CMK (cell line): ENCODE measurements at regions not wholly inside any gene's neighbourhood (a gene's known extent, or its start where the extent isn't known, plus 50 kb on each side); places are given as distances from the start of the nearest gene placed in this dataset.

ENCODE experiments used
- DNase-seq: peaks from one replicate; pipeline ENCODE4 v3.0.0-alpha.2; 2010; ENCODE audit warnings: low read depth

DNA sequence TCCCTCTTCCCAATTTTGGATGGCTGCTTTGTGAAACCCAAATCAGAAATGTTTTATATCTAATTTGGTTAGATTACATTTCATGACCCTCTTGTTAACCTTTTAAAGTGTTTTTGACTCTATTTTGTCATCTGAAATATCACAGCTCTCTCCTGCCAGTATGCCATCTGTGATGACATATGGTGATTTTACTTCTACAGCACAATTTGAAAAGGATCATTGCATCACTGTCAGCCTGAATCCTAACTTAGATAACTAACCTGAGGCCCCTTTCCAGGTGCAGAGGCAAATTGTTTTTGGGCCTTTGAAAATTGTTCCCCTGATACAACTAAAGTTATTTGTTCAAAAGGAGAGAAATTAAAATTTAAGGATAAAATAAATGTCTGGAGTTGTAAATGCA, 1023.4 kb upstream of the LRRTM1 start:
- no peak for DNase-seq

DNA sequence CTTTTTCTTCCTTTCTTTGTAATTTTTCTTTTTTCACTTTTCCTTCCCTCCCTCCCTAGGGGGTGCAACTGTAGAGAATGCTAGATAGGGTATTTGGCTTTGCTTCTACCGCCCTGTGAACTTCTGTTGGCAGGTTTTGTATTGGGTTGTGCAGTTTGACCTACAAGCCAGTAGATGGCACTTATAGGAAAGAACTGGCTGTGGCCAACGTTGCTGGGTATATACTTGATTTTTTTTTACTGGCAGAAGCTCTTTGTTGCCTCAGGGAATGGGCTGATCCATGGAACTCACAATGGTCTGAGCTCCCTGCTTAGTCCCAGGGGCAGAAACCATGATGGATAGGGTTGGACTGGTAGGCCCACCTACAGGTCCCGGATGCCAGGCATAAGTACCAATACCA, 1019.5 kb upstream of the LRRTM1 start:
- DNase-seq = no peak

DNA sequence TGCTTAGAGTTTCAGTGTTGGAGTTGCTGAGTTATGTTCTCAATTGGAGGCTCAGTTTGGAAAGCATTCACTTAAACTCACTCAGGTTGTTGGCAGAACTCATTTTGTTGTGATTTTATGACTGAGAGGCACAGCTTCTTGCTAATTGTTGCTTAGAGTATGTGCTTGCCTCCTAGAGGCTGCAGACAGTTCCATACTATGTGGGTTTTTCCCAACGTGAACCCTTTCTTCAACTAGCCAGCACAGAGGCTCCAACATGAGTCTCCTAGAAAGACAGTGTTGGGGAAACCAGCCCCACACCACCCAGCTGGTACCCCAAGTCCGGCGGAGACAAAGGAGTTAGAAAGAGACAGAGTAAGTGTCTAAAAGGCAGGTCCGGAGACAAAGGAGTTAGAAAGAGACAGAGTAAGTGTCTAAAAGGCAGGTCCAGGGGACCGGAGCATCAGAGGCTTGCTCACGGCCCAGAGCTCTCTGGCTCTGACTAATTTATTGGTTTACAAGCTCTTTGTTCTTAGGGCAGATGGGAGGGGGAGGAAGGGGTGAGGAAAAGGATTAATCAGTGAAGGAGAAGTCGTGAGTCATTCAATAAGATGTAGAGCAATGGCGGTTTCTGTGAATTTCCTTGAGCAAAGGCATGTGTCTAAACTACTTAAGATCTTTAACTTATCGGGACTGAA, 999.7 kb upstream of the LRRTM1 start:
- no peak for DNase-seq

DNA sequence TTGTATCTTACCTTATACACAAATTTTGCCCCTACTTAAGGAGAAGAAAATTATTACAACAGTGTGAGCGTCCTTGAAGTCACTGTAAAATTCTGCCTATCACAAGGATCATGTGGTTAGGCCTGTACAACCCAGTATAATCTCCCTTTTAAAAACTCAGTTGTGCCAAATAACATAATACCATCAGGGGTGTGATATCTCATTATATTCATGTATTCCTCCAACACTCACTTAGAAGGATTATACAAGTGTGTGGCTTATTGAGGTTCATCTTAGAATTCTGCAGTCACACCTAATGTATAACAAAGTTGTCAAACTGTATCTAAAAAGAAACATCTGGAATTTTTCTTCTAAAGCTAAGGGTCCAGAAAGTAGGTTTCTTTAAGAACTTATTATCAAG, 998.8 kb upstream of the LRRTM1 start:
- DNase-seq = no peak

DNA sequence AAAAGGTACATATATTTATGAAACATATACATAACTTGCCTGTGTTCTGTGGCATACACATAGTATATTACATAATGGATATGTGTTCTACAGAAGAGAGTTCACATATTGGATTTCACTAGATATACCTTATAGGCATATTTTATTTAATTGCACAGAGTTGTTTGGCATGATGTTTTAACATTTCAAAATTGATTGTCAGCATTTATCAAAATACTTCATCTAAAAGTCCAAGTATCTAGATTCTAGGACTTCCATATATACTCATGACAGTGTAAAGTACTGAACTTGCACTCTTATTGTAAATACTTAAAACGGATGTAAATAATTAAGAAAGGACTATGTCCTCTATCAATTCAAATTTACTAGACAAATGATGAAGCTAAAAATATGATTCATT, 995.3 kb upstream of the LRRTM1 start:
- DNase-seq = no peak

DNA sequence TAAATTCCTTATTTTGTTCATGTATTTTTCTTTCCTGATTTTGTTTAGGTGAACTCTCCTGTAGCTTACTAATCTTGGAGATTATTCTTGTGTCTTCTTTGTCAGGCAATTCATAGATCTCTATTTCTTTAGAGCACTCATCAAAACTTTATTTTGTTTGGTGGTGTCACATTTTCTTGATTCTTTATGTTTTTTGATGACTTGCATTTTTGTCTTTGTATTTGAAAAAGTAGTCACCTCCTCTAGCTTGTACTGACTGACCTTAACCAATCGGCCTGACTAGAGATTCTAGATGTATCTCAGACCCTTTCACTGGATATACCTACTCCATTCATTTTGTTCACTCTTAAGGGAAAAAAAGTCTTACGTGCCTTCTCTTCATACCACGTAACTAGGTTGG, 986.3 kb upstream of the LRRTM1 start:
- DNase-seq = no peak

DNA sequence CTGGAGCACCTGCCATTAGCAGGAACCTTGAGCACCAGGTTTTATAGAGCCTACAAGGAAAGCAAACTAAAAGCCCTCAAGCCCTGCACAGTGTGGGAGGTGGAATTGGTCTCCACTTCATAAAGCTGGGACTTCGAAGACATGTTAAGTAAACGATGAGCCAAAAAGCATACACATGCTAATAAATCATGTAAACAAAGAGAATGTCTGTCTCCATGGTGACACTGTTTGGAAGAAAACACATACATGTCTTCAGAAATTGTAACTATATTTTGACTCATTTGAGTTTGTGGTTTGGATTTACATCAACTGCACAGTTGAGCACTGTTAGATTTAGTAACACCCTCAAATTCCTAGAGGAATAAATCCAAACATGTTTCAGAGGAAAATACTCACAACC, 978.5 kb upstream of the LRRTM1 start:
- no peak for DNase-seq

DNA sequence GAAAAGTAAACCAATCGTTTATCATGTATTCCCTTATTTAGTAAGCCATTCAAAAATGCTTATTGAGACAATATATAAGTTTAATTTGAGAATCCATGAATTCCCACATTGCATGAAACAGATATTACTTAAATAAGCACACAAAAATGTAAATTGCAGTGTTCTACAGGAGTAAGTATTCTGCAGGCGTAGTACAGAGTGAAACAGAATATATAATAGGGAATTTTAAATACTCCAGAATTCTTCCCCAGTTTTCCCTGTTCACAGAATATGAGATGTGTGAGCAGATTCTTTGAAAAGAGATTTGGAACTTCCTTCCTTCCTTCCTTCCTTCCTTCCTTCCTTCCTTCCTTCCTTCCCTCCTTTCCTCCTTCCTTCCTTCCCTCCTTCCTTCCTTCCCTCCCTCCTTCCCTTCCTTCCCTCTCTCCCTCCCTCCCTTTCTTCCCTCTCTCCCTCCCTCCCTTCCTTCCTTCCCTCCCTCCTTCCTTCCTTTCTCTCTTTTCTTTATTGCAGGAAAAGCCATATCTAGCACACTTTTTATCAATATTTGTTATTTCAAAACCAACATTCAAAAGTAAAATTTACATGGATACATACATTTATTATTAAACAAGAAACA, 977.7 kb upstream of the LRRTM1 start:
- no peak for DNase-seq

DNA sequence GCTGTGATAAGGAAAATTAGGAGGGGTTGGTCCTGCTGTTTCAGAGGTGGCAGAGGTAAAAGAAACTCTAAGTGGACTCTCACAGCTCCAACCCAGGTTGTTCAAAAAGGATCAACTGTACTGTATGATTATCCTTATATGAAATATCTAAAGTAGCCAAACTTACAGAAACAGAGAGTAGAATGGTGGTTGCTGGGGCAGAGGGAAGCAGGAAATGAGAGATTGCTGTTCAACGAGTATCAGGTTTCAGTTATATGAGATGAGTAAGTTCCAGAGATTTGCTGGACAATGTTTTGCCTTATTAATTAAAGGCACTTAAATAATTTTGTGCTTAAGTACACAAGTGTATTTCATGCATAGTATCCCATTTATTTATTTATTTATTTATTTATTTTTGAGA, 972.0 kb upstream of the LRRTM1 start:
- DNase-seq = no peak

DNA sequence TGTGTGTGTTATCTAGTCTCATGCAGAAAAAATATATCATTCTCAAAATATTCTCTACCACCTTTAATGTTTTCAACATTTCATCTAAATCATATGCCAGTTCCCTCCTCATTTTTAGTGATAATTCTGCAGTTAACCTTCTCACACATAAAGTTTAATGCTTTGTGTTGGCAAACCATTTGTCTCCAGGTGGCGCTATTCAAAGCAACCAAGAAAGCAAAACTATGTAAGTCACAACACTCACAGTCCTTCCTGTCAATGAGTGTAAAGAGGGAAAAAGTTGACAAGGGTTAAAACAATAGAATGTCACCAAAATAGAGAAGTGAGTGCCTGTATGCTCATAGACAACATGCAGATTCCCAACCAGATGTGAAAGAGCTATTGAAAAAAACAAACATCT, 961.6 kb upstream of the LRRTM1 start:
- no peak for DNase-seq

DNA sequence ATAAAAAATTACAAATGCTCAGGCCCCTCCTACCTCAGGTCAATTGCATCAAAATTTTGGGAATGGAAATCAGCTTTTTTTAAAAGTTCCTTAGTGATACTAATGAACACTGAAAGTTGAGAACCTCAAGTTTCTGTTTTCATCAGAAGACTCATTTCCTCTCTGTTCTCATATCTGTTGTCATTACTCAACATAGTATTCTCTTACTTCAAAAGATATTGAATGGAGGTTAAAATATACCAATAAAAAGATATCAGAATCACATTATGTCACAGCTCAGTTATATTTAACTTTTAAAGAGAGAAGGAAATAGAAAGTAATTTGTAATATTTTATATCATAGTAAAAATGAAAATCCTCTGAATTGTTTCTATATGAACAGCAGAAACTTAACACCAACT, 959.4 kb upstream of the LRRTM1 start:
- no peak for DNase-seq

DNA sequence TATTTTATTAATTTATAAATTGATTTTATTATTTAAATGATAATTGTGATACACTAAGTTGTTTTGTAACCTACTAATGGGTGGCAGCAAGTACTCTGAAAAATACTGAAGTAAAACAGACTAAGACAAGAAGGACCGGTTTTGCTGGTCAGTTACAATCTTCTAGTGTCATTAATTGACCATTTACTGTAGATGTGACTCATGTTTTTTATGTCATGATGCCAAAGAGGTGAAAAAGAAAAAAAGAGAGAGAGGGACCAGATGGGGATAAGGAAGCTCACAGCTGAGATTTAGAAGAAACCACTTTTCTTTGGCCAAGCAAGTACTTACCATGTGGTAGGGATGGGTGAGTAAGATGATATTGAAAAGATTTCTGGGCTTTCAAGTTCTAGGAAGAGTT, 955.8 kb upstream of the LRRTM1 start:
- no peak for DNase-seq

DNA sequence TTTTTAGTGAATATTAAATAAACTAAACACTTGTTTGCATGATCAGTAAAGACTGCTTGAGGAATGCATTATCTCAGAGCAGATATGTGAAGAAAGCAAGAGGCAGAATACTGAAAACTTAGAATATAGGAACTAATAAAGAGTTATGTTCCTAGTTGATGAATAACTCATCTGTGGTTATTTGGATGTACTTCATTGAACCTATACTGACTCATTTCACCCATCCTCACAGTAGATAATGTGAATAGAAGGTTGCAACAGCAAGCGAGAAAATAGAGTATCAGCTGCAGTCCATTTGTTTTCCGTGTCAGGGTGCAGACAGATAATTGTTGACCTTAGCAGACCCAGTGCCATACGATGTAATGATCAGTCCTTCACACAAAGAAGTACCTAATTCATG, 945.7 kb upstream of the LRRTM1 start:
- no peak for DNase-seq

DNA sequence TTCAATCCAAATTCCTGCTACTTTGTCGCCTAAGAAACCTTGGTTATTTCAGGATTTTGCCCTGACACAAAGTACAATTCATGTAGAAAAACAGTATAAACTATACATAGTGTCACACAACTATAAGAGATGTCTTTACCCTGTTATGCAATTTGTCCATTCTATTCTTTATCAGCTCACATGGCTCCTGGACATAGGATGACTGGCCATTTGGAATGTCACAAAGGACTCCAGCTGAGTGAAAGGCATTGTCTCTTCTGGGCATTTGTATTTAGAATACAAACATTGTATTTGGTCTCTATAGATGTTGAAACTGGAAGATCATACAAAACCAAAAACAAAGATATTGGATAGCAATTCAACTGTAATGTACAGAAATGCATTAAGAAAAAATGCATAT, 944.6 kb upstream of the LRRTM1 start:
- no peak for DNase-seq

DNA sequence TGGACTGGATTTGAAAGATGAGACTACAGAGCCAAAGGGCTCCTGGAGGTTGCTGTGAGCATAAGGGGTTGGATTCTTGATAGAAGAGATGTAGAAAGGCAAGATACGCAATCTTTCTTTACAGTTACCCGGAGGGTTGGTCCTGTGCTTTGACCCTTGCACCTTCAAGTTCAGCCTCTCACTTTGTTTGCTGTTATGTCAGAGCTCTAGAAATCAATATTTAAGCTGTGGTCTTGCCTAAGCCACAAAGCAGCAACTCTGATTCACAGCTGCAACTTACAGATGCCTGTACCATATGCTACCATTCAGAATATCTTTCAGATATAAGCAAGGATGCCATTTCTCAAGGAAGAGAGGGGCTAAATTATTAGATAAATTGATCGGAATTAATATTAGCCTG, 943.1 kb upstream of the LRRTM1 start:
- no peak for DNase-seq

DNA sequence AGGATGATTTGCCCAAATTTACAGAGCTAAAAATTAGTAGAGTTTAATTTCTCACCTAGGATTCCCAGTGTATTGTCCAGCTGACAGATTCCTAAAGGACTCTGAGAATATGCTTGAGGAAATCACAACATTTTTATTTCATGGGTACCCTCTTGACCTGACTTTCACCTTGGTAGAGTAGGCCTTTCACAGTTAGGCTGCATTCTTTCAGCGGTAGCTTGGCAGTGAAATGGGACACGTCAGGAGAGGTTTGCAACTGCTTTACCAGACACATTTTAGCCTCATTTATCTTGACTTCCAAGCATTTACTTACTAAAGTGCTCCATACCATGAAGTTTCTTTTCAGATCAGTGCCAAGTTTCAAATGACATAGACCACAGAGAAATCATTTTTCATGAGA, 937.9 kb upstream of the LRRTM1 start:
- no peak for DNase-seq

DNA sequence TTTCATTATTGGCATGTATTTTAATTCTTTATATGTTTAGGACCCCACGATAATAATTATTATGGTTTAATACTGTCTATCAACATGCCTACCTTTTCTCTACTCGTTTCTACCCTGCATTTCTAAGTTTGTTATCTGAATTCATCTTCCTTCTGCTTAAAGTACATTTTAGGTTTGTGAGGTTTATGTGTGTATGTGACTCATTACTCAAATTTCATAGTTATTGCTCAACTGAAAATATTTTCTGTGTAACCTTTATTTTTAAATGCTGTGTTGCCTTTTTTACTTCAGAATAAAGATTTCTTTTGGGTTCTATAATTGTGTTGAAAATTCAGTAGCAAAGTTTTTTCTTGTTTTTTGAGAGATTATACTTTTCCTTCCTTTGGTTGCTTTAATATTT, 933.9 kb upstream of the LRRTM1 start:
- no peak for DNase-seq

DNA sequence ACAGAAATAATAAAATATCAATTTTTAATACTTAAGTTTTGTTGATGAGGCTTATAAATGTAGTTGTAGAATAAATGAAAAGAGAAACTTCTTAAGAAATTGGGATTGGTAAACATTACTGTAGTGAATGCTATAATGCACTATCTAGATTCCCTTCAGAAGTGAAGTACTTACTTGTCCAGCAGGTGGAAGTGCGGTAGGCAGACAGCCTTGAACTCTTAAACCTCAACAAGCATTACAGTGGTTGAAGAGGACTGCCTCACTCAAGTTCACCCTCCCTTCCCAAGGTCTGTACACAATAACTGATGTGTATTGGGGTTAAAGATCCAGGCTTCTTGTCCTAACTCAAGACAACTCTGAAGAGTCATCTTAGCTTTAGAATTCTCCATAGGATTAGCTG, 931.0 kb upstream of the LRRTM1 start:
- no peak for DNase-seq

DNA sequence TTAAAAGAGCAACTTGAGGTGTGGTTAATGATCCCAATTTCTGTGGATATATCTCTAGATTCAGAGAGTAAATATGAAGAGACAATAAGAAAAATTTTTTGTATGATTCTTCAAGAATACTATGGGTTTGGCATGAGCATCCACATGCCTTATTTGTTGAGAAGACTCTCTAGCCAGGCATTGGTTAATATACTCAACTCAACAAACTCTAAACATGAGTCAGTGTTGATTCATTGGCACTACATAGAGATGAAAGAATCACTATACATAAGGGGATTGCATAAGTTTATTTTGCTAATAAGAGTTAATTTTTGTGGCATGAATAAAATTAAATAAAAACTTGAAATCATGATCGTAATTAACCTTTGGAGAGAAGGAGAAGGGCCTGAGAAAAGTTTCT, 930.2 kb upstream of the LRRTM1 start:
- DNase-seq = no peak

DNA sequence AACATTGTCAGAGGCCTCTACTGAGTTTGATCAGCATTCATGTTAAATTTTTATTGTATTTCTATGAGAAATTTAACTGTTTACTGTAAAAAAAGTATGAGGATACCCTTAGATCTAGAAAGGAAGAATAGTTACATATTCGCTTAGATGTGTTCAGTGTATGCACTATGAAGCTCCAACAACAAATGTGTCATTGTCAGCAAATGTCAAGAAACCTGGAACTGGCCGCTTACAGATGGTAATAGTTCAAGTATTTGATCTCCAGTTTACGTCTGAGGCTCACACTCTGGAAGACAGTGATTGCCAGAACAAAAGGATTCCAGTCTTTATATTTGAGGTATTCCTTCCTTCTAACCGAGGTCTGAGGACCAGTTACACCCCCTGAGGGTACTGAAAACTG, 921.2 kb upstream of the LRRTM1 start:
- no peak for DNase-seq

DNA sequence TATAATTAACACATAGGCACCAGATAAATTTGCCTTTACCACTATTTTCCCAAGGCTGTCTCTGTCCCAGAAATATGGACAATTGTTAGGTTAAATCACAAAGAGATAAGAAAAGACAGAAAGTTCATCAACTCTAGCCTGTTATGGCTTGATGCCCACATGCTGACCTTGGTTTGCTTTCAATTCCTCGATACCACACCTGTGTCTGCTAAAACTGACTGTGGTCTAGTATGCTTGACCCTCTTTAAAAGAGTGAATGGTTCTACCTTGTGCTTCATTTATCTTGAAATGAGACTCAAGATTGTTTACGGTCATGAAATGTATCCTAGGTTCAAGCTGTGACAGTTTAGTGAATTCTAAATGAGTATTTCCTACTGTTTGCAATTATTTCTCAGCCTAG, 909.0 kb upstream of the LRRTM1 start:
- no peak for DNase-seq

DNA sequence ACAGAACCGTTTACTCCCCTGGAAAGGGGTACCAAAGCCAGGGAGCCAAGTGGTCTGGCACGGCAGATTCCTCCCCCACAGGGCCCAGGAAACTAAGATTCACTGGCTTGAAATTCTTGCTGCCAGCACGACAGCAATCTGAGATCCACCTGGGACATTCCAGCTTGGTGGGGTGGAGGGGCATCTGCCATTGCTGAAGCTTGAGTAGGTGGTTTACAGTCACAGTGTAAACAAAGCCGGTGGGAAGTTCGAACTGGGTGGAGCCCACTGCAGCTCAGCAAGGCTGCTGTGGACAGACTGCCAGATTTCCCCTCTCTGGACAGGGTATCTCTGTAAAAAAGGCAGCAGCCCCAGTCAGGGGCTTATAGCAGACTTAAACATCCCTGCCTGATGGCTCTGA, 901.7 kb upstream of the LRRTM1 start:
- no peak for DNase-seq

DNA sequence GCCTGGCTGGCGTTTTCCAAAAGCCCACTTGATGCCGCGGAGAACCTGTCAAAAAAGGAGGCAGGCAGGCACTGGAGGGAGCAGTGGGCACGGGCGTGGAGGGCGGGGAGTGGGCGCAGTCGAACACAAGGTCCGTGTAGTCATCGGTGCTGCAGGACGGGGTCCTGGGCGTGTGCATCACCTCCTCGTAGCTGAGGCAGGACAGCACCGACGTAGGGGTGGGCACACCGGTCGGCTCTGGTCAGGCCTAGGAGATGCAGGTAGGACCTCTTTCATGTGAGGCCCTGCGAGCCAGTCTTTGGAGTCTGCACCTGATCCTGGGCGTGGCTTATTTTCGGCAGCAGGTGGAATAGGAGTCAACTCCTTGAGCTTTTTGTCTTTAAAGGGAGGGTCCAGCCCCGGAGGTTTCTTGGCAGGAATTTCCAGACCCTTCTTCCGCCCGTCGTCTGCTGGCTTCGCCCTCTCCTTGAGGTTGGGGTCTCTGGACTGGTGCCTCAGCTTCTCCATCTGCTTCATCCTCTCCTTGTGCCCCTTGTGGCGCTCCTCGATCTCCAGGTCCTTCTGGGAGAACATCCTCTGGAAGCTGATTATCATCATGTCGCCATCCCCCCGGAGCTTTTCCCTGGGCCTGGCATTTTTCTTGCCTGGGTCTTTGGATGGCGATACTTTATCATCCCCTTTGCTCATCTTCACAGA, 892.5 kb upstream of the LRRTM1 start:
- no peak for DNase-seq

DNA sequence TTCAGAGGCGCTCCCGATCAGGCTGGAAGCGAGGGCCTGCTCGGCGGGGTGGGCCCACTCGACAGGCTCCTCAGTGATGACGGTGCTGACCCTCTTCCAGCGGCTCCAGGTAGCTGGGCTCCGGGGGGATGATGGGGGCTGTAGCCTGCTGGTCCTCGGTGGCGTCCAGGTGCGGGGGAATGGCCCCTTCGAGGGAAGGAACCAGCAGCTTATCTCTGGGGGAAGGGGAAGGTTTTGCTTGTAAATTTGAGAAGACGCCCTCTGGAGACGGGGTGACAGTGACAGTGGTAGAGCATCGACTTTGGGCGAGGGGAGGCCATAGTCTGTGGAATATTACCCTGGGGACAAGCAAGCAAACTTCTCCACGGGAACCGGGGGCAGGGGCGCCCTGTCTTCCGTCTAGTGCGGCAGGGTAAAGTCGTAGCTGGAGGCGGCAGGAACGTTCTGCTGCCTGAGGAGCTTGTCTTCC, 891.9 kb upstream of the LRRTM1 start:
- no peak for DNase-seq
